HepG2 (cell line): ENCODE measurements at regions not wholly inside any gene's neighbourhood (a gene's known extent, or its start where the extent isn't known, plus 50 kb on each side); places are given as distances from the start of the nearest gene placed in this dataset.

Experiments
- ARID5B ChIP-seq: IDR thresholded peaks from 2 replicates; pipeline ENCODE4 v1.4.0; 2020; ENCODE audit warnings: mild to moderate bottlenecking, missing genetic modification reagents
- CHD4 ChIP-seq: fragments of 200-600 bp; sonication (generic); IDR thresholded peaks from 2 replicates; pipeline ENCODE4 v1.7.0; 2017; ENCODE audit warnings: mild to moderate bottlenecking, low read length, borderline replicate concordance
- DMAP1 ChIP-seq: IDR thresholded peaks from 2 replicates; pipeline ENCODE4 v1.6.1; 2016
- DNMT1 ChIP-seq: sonication (generic); formaldehyde crosslinking; IDR thresholded peaks from 2 replicates; pipeline ENCODE4 v1.5.1; 2020; ENCODE audit warnings: mild to moderate bottlenecking, missing genetic modification reagents
- HNF4G ChIP-seq, 2 experiments: sonication (generic) in 1 of 2; formaldehyde crosslinking in 1 of 2; IDR thresholded peaks; 2 replicates each; pipeline versions ENCODE4 v1.4.0 to v1.6.1; 2011 to 2020; ENCODE audit warnings: borderline replicate concordance in 2 of 2, low read depth in 2 of 2, mild to moderate bottlenecking in 2 of 2, low read length in 1 of 2, missing genetic modification reagents in 1 of 2, moderate library complexity in 1 of 2
- HNRNPK ChIP-seq: fragments of 200-400 bp; formaldehyde crosslinking; IDR thresholded peaks from 2 replicates; pipeline ENCODE4 v1.6.1; 2018; ENCODE audit warnings: low read length, low read depth, moderate library complexity, mild to moderate bottlenecking; ENCODE audit not compliant: poor library complexity, severe bottlenecking
- PHF8 ChIP-seq: sonication (generic); formaldehyde crosslinking; IDR thresholded peaks from 2 replicates; pipeline ENCODE4 v1.5.0; 2020; ENCODE audit warnings: missing genetic modification reagents
- POLR2A ChIP-seq, 2 experiments: IDR thresholded peaks; 2 replicates each; pipeline ENCODE4 v1.6.1; 2011; ENCODE audit warnings: low read depth in 2 of 2, low read length in 2 of 2, mild to moderate bottlenecking in 1 of 2, moderate library complexity in 1 of 2; ENCODE audit not compliant: insufficient read depth in 1 of 2
- RXRA ChIP-seq: sonication (generic); formaldehyde crosslinking; IDR thresholded peaks from 2 replicates; pipeline ENCODE4 v1.5.1; 2020; ENCODE audit warnings: missing genetic modification reagents
- TEAD2 ChIP-seq: sonication (generic); formaldehyde crosslinking; IDR thresholded peaks from 2 replicates; pipeline ENCODE4 v1.9.0; 2021; ENCODE audit warnings: missing genetic modification reagents
- TGIF2 ChIP-seq: IDR thresholded peaks from 2 replicates; pipeline ENCODE4 v1.6.1; 2016; ENCODE audit warnings: control low read depth, missing compliant biosample characterization
- TOPORS ChIP-seq: sonication (generic); formaldehyde crosslinking; IDR thresholded peaks from 2 replicates; pipeline ENCODE4 v1.8.0; 2023; ENCODE audit warnings: mild to moderate bottlenecking, missing genetic modification reagents
- UBTF ChIP-seq: sonication (generic); formaldehyde crosslinking; IDR thresholded peaks from 2 replicates; pipeline ENCODE4 v1.4.0; 2020; ENCODE audit warnings: mild to moderate bottlenecking, missing genetic modification reagents
- XRCC5 ChIP-seq: fragments of 200-400 bp; formaldehyde crosslinking; optimal IDR thresholded peaks from 2 replicates; pipeline ENCODE3; 2017; ENCODE audit warnings: mild to moderate bottlenecking, low read length
- ZFY ChIP-seq: sonication (generic); formaldehyde crosslinking; IDR thresholded peaks from 2 replicates; pipeline ENCODE4 v1.4.0; 2020; ENCODE audit warnings: missing genetic modification reagents
- ZMYM4 ChIP-seq: sonication (generic); formaldehyde crosslinking; IDR thresholded peaks from 2 replicates; pipeline ENCODE4 v1.8.1; 2023; ENCODE audit warnings: mild to moderate bottlenecking, missing genetic modification reagents
- ZNF230 ChIP-seq: sonication (generic); formaldehyde crosslinking; IDR thresholded peaks from 2 replicates; pipeline ENCODE4 v1.4.0; 2020; ENCODE audit warnings: mild to moderate bottlenecking, missing genetic modification reagents
- ZNF276 ChIP-seq: sonication (generic); formaldehyde crosslinking; IDR thresholded peaks from 2 replicates; pipeline ENCODE4 v1.4.0; 2020; ENCODE audit warnings: mild to moderate bottlenecking, low read depth, missing genetic modification reagents
- ZNF614 ChIP-seq: IDR thresholded peaks from 2 replicates; pipeline ENCODE4 v1.6.1; 2018; ENCODE audit warnings: missing biosample characterization, missing genetic modification reagents, inconsistent platforms, borderline replicate concordance
- ZZZ3 ChIP-seq: sonication (generic); formaldehyde crosslinking; IDR thresholded peaks from 2 replicates; pipeline ENCODE4 v1.4.0; 2020; ENCODE audit warnings: missing genetic modification reagents, mild to moderate bottlenecking, borderline replicate concordance
- TF ChIP-seq, protein P1 (sequence below): sonication (generic); formaldehyde crosslinking; IDR thresholded peaks from 2 replicates; pipeline ENCODE4 v1.4.0; 2020; ENCODE audit warnings: missing genetic modification reagents

DNA sequence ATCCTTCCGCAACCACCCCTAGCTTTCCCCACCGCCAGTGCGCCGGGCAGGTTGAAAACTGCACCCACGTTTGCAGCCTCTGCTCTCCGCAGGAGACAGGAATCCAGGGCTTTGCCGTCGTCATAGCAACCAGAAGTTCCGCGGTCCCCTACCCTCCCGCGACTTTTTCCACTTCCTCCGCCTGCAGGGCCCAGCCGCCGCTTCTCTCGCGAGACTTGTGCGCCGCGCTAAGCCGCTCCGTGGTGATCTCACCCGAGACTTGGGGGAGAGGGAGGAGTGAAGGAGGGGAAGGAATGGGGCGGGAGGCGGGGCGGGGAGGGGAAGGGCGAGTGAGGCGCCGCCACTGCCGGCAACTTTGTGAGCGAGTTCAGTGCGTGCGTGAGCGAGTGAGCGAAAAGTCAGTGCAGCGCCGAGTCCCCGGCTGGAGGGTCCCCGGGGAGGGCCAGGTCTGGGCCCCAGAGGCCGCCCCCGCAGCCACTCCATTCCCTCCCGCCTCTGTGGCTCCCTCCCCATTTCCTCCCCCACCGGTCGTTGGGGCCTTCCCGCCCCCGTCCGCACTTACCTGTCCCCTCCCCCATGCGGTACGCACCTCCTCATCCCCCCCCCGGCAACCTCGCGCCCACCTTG, 413.0 kb downstream of the PCNX1 start, which contains the start of gene SIPA1L1 (continued):
- TF ChIP-seq, protein P1, sequence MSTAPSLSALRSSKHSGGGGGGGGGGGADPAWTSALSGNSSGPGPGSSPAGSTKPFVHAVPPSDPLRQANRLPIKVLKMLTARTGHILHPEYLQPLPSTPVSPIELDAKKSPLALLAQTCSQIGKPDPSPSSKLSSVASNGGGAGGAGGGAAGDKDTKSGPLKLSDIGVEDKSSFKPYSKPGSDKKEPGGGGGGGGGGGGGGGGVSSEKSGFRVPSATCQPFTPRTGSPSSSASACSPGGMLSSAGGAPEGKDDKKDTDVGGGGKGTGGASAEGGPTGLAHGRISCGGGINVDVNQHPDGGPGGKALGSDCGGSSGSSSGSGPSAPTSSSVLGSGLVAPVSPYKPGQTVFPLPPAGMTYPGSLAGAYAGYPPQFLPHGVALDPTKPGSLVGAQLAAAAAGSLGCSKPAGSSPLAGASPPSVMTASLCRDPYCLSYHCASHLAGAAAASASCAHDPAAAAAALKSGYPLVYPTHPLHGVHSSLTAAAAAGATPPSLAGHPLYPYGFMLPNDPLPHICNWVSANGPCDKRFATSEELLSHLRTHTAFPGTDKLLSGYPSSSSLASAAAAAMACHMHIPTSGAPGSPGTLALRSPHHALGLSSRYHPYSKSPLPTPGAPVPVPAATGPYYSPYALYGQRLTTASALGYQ (CRISPR knock-in tag), result 0 out of 2 replicates have a peak, but pooled peaks have one; percentile 28
- TF ChIP-seq HNF4G (IDR thresholded peaks at IDR 0.05; ENCODE audit: borderline replicate concordance, low read depth, low read length), result no peak
- TF ChIP-seq HNF4G (CRISPR knock-in tag; IDR thresholded peaks at IDR 0.05; ENCODE audit: borderline replicate concordance, low read depth), result no peak
- TF ChIP-seq ZFY, result peak; percentile 69
- TF ChIP-seq PHF8 (CRISPR knock-in tag), result peak; percentile 74
- TF ChIP-seq HNRNPK, result peak; percentile 94
- TF ChIP-seq ZMYM4 (CRISPR knock-in tag), result peak; percentile 88
- no peak for TF ChIP-seq CHD4
- TF ChIP-seq XRCC5, result peak; percentile 69
- 0 out of 2 replicates have a peak, but pooled peaks have one; percentile 14 for TF ChIP-seq ZNF614
- TF ChIP-seq RXRA (CRISPR knock-in tag), result peak; percentile 24; the same call in 1 of the 2 replicates
- TF ChIP-seq ZNF276 (CRISPR knock-in tag), result no peak
- peak; percentile 50; the same call in 1 of the 2 replicates for TF ChIP-seq TGIF2 (CRISPR knock-in tag)
- TF ChIP-seq DNMT1, result no peak
- no peak for TF ChIP-seq TEAD2 (CRISPR knock-in tag)
- TF ChIP-seq ZZZ3 (CRISPR knock-in tag), result no peak
- TF ChIP-seq ZNF230 (CRISPR knock-in tag), result no peak
- TF ChIP-seq ARID5B (CRISPR knock-in tag), result peak; percentile 43
- TF ChIP-seq POLR2A (IDR thresholded peaks at IDR 0.05; ENCODE audit: insufficient read depth in 1 of 2, low read depth in 2 of 2, low read length in 2 of 2), result peak; percentile 95
- TF ChIP-seq UBTF, result no peak; the same call in none of the 2 replicates
- TF ChIP-seq DMAP1 (CRISPR knock-in tag), result peak; percentile 51; the same call in 1 of the 2 replicates
- no peak for TF ChIP-seq TOPORS (CRISPR knock-in tag)
